Prostate gland (tissue), 2 donors: ENCODE measurements at regions not wholly inside any gene's neighbourhood (a gene's known extent, or its start where the extent isn't known, plus 50 kb on each side); places are given as distances from the start of the nearest gene placed in this dataset.
"Not testable (repeated sequence)": the region's sequence is repeated elsewhere in the genome, so short reads cannot be mapped to it uniquely, and the experiment has no call there.

Experiments used
- DNase-seq: peaks from one replicate; pipeline ENCODE4 v3.0.0-alpha.2; 2019; ENCODE audit warnings: low spot score
- H3K27ac ChIP-seq, 2 donors: fragments of 200-600 bp; sonication (generic); 2 replicates each; pipeline ENCODE4 v1.5.1; 2017 to 2019
- H3K27me3 ChIP-seq: fragments of 200-600 bp; sonication (generic); replicated peaks from 2 replicates; pipeline ENCODE4 v1.5.1; 2019; ENCODE audit not compliant: insufficient read depth
- H3K36me3 ChIP-seq, 2 donors: fragments of 200-600 bp; sonication (generic); 1 replicate in 1 of 2; 2 replicates in 1 of 2; pipeline versions ENCODE4 v1.5.1 to v1.8.1; 2017 to 2019
- H3K4me1 ChIP-seq: fragments of 200-600 bp; sonication (generic); replicated peaks from 2 replicates; pipeline ENCODE4 v1.5.1; 2019
- H3K4me3 ChIP-seq, 2 donors: fragments of 200-600 bp; sonication (generic); 2 replicates each; pipeline ENCODE4 v1.5.1; 2017 to 2019
- H3K9me3 ChIP-seq: fragments of 200-600 bp; sonication (generic); 2 replicates; pipeline ENCODE4 v1.5.1; 2017
- POLR2A ChIP-seq: fragments of 450-650 bp; IDR thresholded peaks from one replicate; pipeline ENCODE4 v1.6.1; 2016; ENCODE audit warnings: antibody characterized with exemption, mild to moderate bottlenecking
- POLR2AphosphoS5 ChIP-seq: sonication (generic); formaldehyde crosslinking; IDR thresholded peaks from one replicate; pipeline ENCODE4 v1.6.1; 2017; ENCODE audit warnings: antibody characterized with exemption
- WGBS: methylation state at CpG from one replicate; pipeline ENCODE4 v1.1.5; 2018; 5-methylcytosine and 5-hydroxymethylcytosine counted together
- intact Hi-C: fragments of 100-400 bp; cut with DNase I; formaldehyde crosslinking; loops from one replicate; pipeline ENCODE4 v1.14.2; 2022
- TF ChIP-seq, protein P1 (sequence below), 4 experiments: fragments of 200-600 bp in 2 of 4; fragments of 450-650 bp in 2 of 4; sonication (generic) in 2 of 4; IDR thresholded peaks; 1 replicate in 3 of 4; 2 replicates in 1 of 4; pipeline ENCODE4 v1.5.1; 2016 to 2019; ENCODE audit warnings: antibody characterized with exemption in 4 of 4, mild to moderate bottlenecking in 2 of 4, moderate library complexity in 2 of 4

DNA sequence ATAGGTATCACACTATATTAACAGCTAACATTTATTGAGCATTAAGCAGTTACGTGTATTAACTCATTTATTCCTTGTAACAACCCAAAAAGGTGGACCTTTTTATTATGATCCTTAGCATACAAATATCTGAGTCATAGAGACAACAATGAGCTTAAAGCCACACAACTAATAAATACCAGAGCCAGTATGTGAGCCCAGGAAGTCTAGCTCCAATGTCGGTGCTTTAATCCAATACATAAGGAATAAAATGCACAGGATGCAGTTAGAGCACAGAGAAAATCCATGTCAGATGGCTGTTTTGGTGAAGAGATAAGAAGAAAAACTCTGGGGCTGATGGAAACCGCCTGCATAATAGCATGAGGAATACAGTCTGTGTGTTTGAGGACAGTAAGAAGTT, 888.6 kb downstream of the TMTC2 start:
- no peak for TF ChIP-seq POLR2A
- TF ChIP-seq POLR2AphosphoS5, result no peak
- TF ChIP-seq, protein P1, sequence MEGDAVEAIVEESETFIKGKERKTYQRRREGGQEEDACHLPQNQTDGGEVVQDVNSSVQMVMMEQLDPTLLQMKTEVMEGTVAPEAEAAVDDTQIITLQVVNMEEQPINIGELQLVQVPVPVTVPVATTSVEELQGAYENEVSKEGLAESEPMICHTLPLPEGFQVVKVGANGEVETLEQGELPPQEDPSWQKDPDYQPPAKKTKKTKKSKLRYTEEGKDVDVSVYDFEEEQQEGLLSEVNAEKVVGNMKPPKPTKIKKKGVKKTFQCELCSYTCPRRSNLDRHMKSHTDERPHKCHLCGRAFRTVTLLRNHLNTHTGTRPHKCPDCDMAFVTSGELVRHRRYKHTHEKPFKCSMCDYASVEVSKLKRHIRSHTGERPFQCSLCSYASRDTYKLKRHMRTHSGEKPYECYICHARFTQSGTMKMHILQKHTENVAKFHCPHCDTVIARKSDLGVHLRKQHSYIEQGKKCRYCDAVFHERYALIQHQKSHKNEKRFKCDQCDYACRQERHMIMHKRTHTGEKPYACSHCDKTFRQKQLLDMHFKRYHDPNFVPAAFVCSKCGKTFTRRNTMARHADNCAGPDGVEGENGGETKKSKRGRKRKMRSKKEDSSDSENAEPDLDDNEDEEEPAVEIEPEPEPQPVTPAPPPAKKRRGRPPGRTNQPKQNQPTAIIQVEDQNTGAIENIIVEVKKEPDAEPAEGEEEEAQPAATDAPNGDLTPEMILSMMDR (IDR thresholded peaks at IDR 0.05), result no peak
- Histone ChIP-seq H3K27me3 (no peaks in the 10 kb centered on the region), H3K4me1 (no peaks in the 10 kb centered on the region), H3K9me3 (no peaks in the 10 kb centered on the region), H3K27ac (no peak overlapping the region), H3K4me3 (no peak overlapping the region), H3K36me3 (no peaks in the 10 kb centered on the region)
- intact Hi-C loops, result no loop called here
- no peak for DNase-seq
- 46% methylated on average over 3 of the region's 3 CpGs for WGBS

DNA sequence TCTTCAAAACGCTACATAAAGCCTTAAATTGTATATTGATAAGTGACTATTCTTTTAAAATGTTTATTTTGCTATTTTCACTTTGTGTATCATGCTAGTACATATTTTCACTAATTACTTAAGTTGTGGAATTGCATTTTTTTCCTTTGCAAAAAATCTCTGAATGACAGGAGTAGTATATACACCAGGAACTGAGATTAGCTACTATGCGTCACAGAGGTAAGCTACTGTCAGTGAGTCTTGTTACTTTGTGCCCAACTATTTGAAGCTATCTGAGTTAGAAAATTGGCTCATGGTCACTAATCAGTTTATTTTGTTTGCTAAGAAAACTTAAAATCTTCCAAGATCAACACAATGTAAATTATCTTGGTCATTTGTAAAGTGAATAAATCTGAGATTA, 887.4 kb downstream of the TMTC2 start:
- no peaks in the 10 kb centered on the region for H3K9me3 ChIP-seq

DNA sequence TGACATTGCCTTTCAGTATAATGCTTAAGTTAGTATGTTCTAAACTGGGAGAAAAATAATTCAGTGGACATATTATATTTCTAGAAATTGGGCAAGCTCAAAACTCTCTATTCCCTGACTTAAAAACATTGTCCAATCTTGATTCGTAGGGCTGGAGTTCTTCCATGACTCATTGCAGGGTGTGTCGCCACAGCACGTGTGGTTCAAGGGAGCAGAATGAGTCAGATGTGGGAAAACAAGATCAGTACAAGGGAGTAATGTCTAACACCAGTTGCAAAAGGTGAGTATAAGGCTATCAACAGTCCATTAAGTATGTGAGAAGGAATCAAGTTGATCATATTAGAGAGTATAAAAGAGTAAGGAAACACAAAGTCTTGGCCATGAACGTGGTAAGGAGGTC, 887.0 kb downstream of the TMTC2 start:
- H3K9me3 ChIP-seq, result no peaks in the 10 kb centered on the region
- no peaks in the 10 kb centered on the region for H3K36me3 ChIP-seq
- TF ChIP-seq POLR2A (no peak), POLR2AphosphoS5 (no peak)
- TF ChIP-seq, protein P1 (IDR thresholded peaks at IDR 0.05), result no peak
- WGBS, result 46% methylated on average over 4 of the region's 4 CpGs
- no peak overlapping the region for H3K27ac ChIP-seq
- H3K27me3 ChIP-seq, result no peaks in the 10 kb centered on the region
- intact Hi-C loops, result no loop called here
- H3K4me1 ChIP-seq, result no peaks in the 10 kb centered on the region
- no peak for DNase-seq
- no peak overlapping the region for H3K4me3 ChIP-seq

More for the DNA sequence above, 887.4 kb downstream of the TMTC2 start:
- no peak for DNase-seq
- no peak for TF ChIP-seq POLR2A
- no peak for TF ChIP-seq POLR2AphosphoS5
- TF ChIP-seq, protein P1 (IDR thresholded peaks at IDR 0.05), result no peak
- no peaks in the 10 kb centered on the region for H3K36me3 ChIP-seq
- H3K4me3 ChIP-seq, result no peak overlapping the region
- no peaks in the 10 kb centered on the region for H3K4me1 ChIP-seq
- 79% methylated on average over 2 of the region's 2 CpGs for WGBS
- no peak overlapping the region for H3K27ac ChIP-seq
- H3K27me3 ChIP-seq, result no peaks in the 10 kb centered on the region
- intact Hi-C loops, result no loop called here

DNA sequence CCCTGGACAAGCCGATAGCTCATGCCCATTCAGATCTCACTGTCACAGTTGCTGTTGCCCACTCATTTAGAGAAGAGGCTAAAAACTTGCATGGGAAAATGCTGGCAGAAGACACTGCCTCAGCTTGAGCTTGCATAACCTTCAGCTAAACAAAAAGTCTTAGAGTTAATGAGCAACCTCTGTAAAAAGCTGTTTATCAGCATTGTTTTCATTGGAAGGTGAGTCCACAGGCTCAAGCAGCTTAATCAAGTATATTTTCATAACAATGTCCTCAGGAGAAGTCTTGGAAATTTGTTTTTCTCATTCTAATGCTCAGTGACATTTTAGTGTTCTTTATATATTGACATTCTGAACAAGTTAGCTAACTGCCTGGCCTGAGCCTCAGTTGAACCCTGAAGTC, 872.9 kb downstream of the TMTC2 start:
- Histone ChIP-seq H3K36me3 (no peaks in the 10 kb centered on the region), H3K9me3 (no peaks in the 10 kb centered on the region), H3K4me3 (no peak overlapping the region), H3K27me3 (no peaks in the 10 kb centered on the region), H3K4me1 (no peaks in the 10 kb centered on the region), H3K27ac (no peak overlapping the region)
- 87% methylated on average over 1 of the region's 1 CpG for WGBS
- no peak for TF ChIP-seq POLR2A
- TF ChIP-seq, protein P1 (IDR thresholded peaks at IDR 0.05), result no peak
- TF ChIP-seq POLR2AphosphoS5, result no peak
- DNase-seq, result no peak
- intact Hi-C loops, result no loop called here

DNA sequence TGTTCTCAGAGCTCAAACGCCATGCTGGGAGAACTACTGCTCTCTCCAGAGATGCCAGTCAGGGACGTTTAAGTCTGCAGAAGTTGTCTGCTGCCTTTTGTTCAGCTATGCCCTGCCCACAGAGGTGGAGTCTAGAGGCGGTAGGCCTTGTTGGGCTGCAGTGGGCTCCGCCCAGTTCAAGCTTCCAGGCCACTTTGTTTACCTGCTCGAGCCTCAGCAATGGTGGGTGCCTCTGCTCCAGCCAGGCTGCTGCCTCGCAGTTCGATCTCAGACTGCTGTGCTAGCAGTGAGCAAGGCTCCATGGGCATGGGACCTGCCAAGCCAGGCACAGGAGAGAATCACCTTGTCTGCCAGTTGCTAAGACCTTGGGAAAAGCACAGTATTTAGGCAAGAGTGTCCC, 869.3 kb downstream of the TMTC2 start:
- 85% methylated on average over 7 of the region's 7 CpGs for WGBS
- H3K9me3 ChIP-seq, intact Hi-C loops, H3K36me3 ChIP-seq, DNase-seq, H3K4me1 ChIP-seq, H3K27me3 ChIP-seq, H3K27ac ChIP-seq, H3K4me3 ChIP-seq: not testable (repeated sequence)
